Osteocyte (in vitro differentiated cells): ENCODE measurements at regions not wholly inside any gene's neighbourhood (a gene's known extent, or its start where the extent isn't known, plus 50 kb on each side); places are given as distances from the start of the nearest gene placed in this dataset.

Experiments used
- DNase-seq: peaks from one replicate; pipeline ENCODE4 v3.0.0; 2021; ENCODE audit warnings: mixed read lengths; ENCODE audit not compliant: unreplicated experiment; ENCODE audit errors: extremely low spot score
- H3K27ac Mint-ChIP-seq: one replicate; pipeline ENCODE4 v1.8.0; 2021; ENCODE audit warnings: mild to moderate bottlenecking, mixed read lengths; ENCODE audit not compliant: unreplicated experiment
- H3K27me3 Mint-ChIP-seq: one replicate; pipeline ENCODE4 v1.8.0; 2021; ENCODE audit warnings: mixed read lengths; ENCODE audit not compliant: unreplicated experiment
- H3K36me3 Mint-ChIP-seq: one replicate; pipeline ENCODE4 v1.8.0; 2021; ENCODE audit warnings: mixed read lengths; ENCODE audit not compliant: unreplicated experiment
- H3K4me1 Mint-ChIP-seq: one replicate; pipeline ENCODE4 v1.8.0; 2021; ENCODE audit warnings: mixed read lengths; ENCODE audit not compliant: unreplicated experiment
- H3K4me3 Mint-ChIP-seq: one replicate; pipeline ENCODE4 v1.8.0; 2021; ENCODE audit warnings: mild to moderate bottlenecking, moderate library complexity, mixed read lengths; ENCODE audit not compliant: unreplicated experiment
- H3K9me3 Mint-ChIP-seq: one replicate; pipeline ENCODE4 v1.8.0; 2021; ENCODE audit warnings: mixed read lengths; ENCODE audit not compliant: unreplicated experiment
- TF ChIP-seq, protein P1 (sequence below): fragments of 200-600 bp; sonication (generic); IDR thresholded peaks from 2 replicates; pipeline ENCODE4 v1.5.0; 2021; ENCODE audit warnings: antibody characterized with exemption, mild to moderate bottlenecking, moderate library complexity

DNA sequence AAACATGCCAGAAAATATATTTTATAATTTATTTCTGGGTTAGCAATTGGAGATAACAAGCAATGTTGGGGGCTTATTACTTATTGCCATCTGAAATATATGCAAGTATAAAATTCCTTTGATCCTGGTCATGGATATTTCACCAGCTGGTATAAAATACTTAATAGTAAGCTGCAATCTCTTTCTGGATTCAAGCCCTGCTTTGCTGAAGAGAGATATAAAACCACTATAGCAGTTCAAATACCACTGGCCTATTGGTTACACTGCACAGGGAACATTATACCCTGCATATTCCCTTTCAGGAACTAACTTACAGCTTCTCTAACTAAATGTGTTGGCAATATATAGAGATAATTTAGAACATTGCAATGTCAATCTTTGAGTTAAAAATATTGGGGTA, 546.2 kb upstream of the ATP2B1 start:
- Mint-ChIP-seq H3K9me3 (no peaks in the 10 kb centered on the region), H3K4me1 (peaks cover 2% of the 10 kb centered on the region), H3K36me3 (no peaks in the 10 kb centered on the region), H3K27ac (no peak overlapping the region), H3K4me3 (no peak overlapping the region), H3K27me3 (no peaks in the 10 kb centered on the region)
- TF ChIP-seq, protein P1, sequence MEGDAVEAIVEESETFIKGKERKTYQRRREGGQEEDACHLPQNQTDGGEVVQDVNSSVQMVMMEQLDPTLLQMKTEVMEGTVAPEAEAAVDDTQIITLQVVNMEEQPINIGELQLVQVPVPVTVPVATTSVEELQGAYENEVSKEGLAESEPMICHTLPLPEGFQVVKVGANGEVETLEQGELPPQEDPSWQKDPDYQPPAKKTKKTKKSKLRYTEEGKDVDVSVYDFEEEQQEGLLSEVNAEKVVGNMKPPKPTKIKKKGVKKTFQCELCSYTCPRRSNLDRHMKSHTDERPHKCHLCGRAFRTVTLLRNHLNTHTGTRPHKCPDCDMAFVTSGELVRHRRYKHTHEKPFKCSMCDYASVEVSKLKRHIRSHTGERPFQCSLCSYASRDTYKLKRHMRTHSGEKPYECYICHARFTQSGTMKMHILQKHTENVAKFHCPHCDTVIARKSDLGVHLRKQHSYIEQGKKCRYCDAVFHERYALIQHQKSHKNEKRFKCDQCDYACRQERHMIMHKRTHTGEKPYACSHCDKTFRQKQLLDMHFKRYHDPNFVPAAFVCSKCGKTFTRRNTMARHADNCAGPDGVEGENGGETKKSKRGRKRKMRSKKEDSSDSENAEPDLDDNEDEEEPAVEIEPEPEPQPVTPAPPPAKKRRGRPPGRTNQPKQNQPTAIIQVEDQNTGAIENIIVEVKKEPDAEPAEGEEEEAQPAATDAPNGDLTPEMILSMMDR, result no peak
- no peak for DNase-seq

DNA sequence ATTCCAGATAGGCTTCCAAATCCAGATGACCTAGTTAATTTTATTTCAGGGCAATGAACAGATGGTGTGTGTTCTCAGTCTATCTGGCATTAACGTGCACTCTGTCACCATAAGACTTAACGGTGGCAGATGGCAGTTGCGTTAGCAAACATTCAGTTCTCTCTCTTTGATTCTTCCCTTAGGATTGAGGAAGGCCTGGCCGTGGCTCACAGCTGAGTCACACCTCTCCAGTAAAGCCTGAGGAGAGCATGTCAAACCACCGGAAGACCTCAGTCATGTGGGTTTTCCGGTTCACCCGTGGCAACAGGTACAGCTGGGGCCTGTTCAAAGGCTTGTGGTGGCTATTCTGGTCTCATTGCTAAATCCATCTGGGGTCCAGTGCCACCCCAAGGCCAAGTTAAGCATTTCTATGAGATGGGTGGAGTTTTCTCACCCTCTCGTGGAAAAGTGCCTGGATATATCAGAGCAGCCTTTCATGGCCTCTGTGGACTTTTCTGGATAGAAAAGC, 545.1 kb upstream of the ATP2B1 start:
- DNase-seq, result no peak
- H3K4me1 Mint-ChIP-seq, result no peaks in the 10 kb centered on the region
- no peaks in the 10 kb centered on the region for H3K36me3 Mint-ChIP-seq
- peaks cover 3% of the 10 kb centered on the region for H3K9me3 Mint-ChIP-seq
- H3K27me3 Mint-ChIP-seq, result no peaks in the 10 kb centered on the region
- no peak overlapping the region for H3K27ac Mint-ChIP-seq
- H3K4me3 Mint-ChIP-seq, result no peak overlapping the region
- TF ChIP-seq, protein P1, result peak; percentile 26

DNA sequence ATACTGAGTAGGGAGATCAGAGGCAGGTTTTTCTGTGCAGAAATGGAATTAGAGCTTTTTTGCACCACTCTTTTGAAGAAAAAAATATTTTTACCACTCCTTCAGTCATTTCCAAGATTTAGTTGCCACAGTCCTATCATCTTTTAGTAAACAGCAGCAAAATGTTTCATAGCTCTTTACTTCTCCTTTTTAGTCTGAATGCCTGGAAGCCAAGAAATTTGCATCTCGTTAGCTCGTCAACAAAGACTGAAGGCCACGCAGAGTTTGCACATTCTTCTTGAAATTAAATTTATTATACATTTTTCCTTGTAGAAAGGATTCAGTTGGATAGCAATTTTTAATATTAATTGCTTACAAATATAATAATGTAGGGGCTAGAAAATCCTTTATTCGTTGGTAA, 544.5 kb upstream of the ATP2B1 start:
- TF ChIP-seq, protein P1, result no peak
- peaks cover 6% of the 10 kb centered on the region for H3K9me3 Mint-ChIP-seq
- no peak for DNase-seq
- no peak overlapping the region for H3K27ac Mint-ChIP-seq
- no peaks in the 10 kb centered on the region for H3K36me3 Mint-ChIP-seq
- H3K4me1 Mint-ChIP-seq, result no peaks in the 10 kb centered on the region
- no peaks in the 10 kb centered on the region for H3K27me3 Mint-ChIP-seq
- no peak overlapping the region for H3K4me3 Mint-ChIP-seq

GRCh38 chr12:90250766-90251165, 542.1 kb upstream of the ATP2B1 start:
- Mint-ChIP-seq H3K4me1 (no peaks in the 10 kb centered on the region), H3K27me3 (no peaks in the 10 kb centered on the region), H3K27ac (no peak overlapping the region), H3K4me3 (no peak overlapping the region), H3K9me3 (peaks cover 6% of the 10 kb centered on the region), H3K36me3 (no peaks in the 10 kb centered on the region)
- no peak for DNase-seq
- TF ChIP-seq, protein P1, result no peak

DNA sequence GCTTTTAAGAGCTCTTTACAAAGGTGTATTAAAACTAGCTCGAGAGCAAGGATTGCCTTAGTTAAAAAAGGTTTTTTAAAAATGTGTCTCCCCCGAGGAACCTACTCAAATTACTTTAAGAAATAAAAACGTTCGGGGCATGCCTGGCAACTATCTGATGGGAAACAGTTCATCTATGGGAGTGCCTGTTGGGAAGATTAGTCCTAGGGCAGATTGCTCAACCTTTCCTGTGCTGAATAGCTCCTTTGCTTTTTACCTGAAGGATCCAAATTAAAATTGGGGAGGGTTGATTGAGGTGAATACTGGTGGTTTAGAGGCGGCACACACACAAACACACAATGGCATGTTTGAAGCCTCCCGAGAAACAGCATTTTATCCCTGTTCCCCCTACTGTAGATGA, 541.4 kb upstream of the ATP2B1 start:
- H3K9me3 Mint-ChIP-seq, result peaks cover 6% of the 10 kb centered on the region
- no peak overlapping the region for H3K27ac Mint-ChIP-seq
- H3K4me3 Mint-ChIP-seq, result no peak overlapping the region
- TF ChIP-seq, protein P1, result no peak
- DNase-seq, result no peak
- peaks cover 5% of the 10 kb centered on the region for H3K4me1 Mint-ChIP-seq
- no peaks in the 10 kb centered on the region for H3K36me3 Mint-ChIP-seq
- H3K27me3 Mint-ChIP-seq, result no peaks in the 10 kb centered on the region
